Vagina (tissue), 2 donors: ENCODE measurements at regions not wholly inside any gene's neighbourhood (a gene's known extent, or its start where the extent isn't known, plus 50 kb on each side); places are given as distances from the start of the nearest gene placed in this dataset.

Experiments used
- CTCF ChIP-seq, 3 experiments: fragments of 450-650 bp in 2 of 3; fragments of 200-600 bp in 1 of 3; sonication (generic) in 1 of 3; IDR thresholded peaks; one replicate each; pipeline ENCODE4 v1.5.1; 2017 to 2019; ENCODE audit warnings: antibody characterized with exemption in 3 of 3, mild to moderate bottlenecking in 2 of 3, moderate library complexity in 2 of 3
- POLR2A ChIP-seq, 2 donors: fragments of 450-650 bp; IDR thresholded peaks; one replicate each; pipeline ENCODE4 v1.6.1; 2017; ENCODE audit warnings: antibody characterized with exemption in 2 of 2, mild to moderate bottlenecking in 2 of 2, moderate library complexity in 2 of 2
- POLR2AphosphoS5 ChIP-seq, 2 donors: sonication (generic); formaldehyde crosslinking; IDR thresholded peaks; one replicate each; pipeline ENCODE4 v1.9.0; 2017; ENCODE audit warnings: antibody characterized with exemption in 2 of 2, mild to moderate bottlenecking in 2 of 2, low read depth in 1 of 2; ENCODE audit not compliant: insufficient read depth in 1 of 2

- TF ChIP-seq CTCF (IDR thresholded peaks at IDR 0.05) (no peak), POLR2A (IDR thresholded peaks at IDR 0.05) (no peak), POLR2AphosphoS5 (IDR thresholded peaks at IDR 0.05; ENCODE audit: insufficient read depth in 1 of 2, low read depth in 1 of 2) (no peak)
Observed at GRCh38 chr9:73719660-73720059, 568.0 kb downstream of the ANXA1 start.
